ENCODE measurements at regions not wholly inside any gene's neighbourhood (a gene's known extent, or its start where the extent isn't known, plus 50 kb on each side); places are given as distances from the start of the nearest gene placed in this dataset.

GRCh38 chr5:57891443-57891842, 408.8 kb upstream of the ACTBL2 start:
- TF ChIP-seq CTCF (conservative IDR thresholded peaks at IDR 0.05; ENCODE audit: low read depth, low read length) (no peak), EZH2 (IDR thresholded peaks at IDR 0.05; ENCODE audit: borderline replicate concordance, low read depth, low read length, poor library complexity, severe bottlenecking) (no peak)
